ENCODE measurements at regions not wholly inside any gene's neighbourhood (a gene's known extent, or its start where the extent isn't known, plus 50 kb on each side); places are given as distances from the start of the nearest gene placed in this dataset.

DNA sequence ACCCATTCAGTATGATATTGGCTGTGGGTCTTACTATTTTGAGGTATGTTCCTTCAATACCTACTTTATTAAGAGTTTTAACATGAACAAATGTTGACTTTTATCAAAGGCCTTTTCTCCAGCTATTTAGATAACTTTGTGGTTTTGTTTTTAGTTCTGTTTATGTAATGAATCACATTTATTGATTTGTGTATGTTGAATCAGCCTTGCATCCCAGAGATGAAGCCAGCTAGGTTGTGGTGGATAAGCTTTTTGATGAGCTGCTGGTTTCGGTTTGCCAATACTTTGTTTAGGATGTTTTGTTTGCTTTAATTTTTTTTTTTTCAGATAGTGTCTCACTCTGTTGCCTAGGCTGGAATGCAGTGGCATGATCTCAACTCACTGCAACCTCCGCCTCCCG is 609.0 kb upstream of the COX7C start:
- H3K9me3 ChIP-seq (ENCODE audit: low read length): no peaks in the 10 kb centered on the region
- no peaks in the 10 kb centered on the region for H3K27me3 ChIP-seq (ENCODE audit: insufficient read depth, low read depth, low read length)
- no peak overlapping the region for H3K27ac ChIP-seq (ENCODE audit: low read length)
- H2AFZ ChIP-seq (ENCODE audit: low read depth, low read length): no peak overlapping the region
- H4K20me1 ChIP-seq (ENCODE audit: insufficient read depth): no peaks in the 10 kb centered on the region
- H3K9me2 ChIP-seq (ENCODE audit: insufficient read depth, low read length): no peaks in the 10 kb centered on the region
- H3K9ac ChIP-seq (ENCODE audit: low read length): no peak overlapping the region
- H3K36me3 ChIP-seq (ENCODE audit: insufficient read depth, low read length): no peaks in the 10 kb centered on the region
- H3K4me2 ChIP-seq (ENCODE audit: low read length): no peak overlapping the region
- TF ChIP-seq MXI1 (conservative IDR thresholded peaks at IDR 0.05; ENCODE audit: poor library complexity, severe bottlenecking): no peak
- TF ChIP-seq, protein P1, sequence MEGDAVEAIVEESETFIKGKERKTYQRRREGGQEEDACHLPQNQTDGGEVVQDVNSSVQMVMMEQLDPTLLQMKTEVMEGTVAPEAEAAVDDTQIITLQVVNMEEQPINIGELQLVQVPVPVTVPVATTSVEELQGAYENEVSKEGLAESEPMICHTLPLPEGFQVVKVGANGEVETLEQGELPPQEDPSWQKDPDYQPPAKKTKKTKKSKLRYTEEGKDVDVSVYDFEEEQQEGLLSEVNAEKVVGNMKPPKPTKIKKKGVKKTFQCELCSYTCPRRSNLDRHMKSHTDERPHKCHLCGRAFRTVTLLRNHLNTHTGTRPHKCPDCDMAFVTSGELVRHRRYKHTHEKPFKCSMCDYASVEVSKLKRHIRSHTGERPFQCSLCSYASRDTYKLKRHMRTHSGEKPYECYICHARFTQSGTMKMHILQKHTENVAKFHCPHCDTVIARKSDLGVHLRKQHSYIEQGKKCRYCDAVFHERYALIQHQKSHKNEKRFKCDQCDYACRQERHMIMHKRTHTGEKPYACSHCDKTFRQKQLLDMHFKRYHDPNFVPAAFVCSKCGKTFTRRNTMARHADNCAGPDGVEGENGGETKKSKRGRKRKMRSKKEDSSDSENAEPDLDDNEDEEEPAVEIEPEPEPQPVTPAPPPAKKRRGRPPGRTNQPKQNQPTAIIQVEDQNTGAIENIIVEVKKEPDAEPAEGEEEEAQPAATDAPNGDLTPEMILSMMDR (IDR thresholded peaks at IDR 0.05; ENCODE audit: poor library complexity, severe bottlenecking): no peak
- TF ChIP-seq TAF1 (IDR thresholded peaks at IDR 0.05; ENCODE audit: low read depth): no peak
- no peak for TF ChIP-seq SMC3 (conservative IDR thresholded peaks at IDR 0.05; ENCODE audit: poor library complexity)
- no peak for TF ChIP-seq EZH2 (IDR thresholded peaks at IDR 0.05; ENCODE audit: borderline replicate concordance, insufficient read depth, low read length, poor library complexity, severe bottlenecking)
- H3F3A ChIP-seq (ENCODE audit: insufficient read depth, low read length, poor library complexity, severe bottlenecking): no peaks in the 10 kb centered on the region
- no peaks in the 10 kb centered on the region for H3K79me2 ChIP-seq (replicated peaks; ENCODE audit: insufficient read depth, low read length)
- no peak overlapping the region for H3K4me3 ChIP-seq (ENCODE audit: low read length)

DNA sequence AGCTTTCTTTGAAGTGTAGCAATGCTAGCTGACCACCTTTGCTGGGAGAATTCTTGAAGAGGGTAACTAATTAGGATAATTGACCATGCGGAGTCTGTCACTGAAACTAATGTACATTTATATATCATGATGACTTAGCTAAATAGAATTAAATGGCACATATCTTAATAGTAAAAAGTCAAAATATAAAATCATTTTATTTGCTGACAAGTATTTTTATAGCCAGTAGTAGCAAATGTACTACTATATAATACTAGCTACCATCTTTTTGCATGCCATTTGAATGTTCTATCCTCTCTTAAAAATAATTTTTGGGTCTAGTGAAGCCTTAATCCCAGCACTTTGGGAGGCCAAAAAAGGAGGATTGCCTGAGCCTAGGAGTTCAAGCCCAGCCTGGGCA is 605.8 kb upstream of the COX7C start:
- Histone ChIP-seq H2AFZ (ENCODE audit: low read depth, low read length) (no peak overlapping the region), H3K9me3 (ENCODE audit: low read length) (no peaks in the 10 kb centered on the region), H3K27ac (ENCODE audit: low read length) (no peak overlapping the region), H3K36me3 (ENCODE audit: insufficient read depth, low read length) (no peaks in the 10 kb centered on the region), H3K4me2 (ENCODE audit: low read length) (no peak overlapping the region), H3K27me3 (ENCODE audit: insufficient read depth, low read depth, low read length) (no peaks in the 10 kb centered on the region), H3K79me2 (replicated peaks; ENCODE audit: insufficient read depth, low read length) (no peaks in the 10 kb centered on the region), H3F3A (ENCODE audit: insufficient read depth, low read length, poor library complexity, severe bottlenecking) (no peaks in the 10 kb centered on the region), H3K9me2 (ENCODE audit: insufficient read depth, low read length) (no peaks in the 10 kb centered on the region), H4K20me1 (ENCODE audit: insufficient read depth) (no peaks in the 10 kb centered on the region), H3K9ac (ENCODE audit: low read length) (no peak overlapping the region), H3K4me3 (ENCODE audit: low read length) (no peak overlapping the region)
- TF ChIP-seq MXI1 (conservative IDR thresholded peaks at IDR 0.05; ENCODE audit: poor library complexity, severe bottlenecking) (no peak), POLR2AphosphoS5 (IDR thresholded peaks at IDR 0.05) (no peak), RAD21 (conservative IDR thresholded peaks at IDR 0.05) (no peak), TAF1 (IDR thresholded peaks at IDR 0.05; ENCODE audit: low read depth) (no peak), SMC3 (conservative IDR thresholded peaks at IDR 0.05; ENCODE audit: poor library complexity) (no peak)

DNA sequence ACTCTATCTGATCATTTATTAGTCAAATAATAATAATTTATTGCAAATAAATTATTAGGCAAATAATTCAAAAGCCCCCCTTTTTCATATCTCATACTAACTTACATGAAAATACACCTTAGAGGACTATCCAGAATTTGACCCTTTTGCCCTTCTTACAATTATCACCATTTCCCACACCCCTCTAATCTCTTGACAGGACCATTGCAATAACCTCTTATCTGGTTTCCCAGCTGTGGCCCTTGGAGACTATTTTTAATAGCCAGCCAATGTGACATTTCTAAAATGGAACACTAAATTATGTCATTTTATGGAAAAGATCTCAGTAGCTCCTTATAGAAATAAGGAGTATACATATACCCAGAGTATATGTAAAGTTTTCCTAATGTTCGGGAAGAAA is 588.4 kb upstream of the COX7C start:
- H3K9me3 ChIP-seq (ENCODE audit: low read length): no peaks in the 10 kb centered on the region
- no peak overlapping the region for H3K4me2 ChIP-seq (ENCODE audit: low read length)
- H3K9ac ChIP-seq (ENCODE audit: low read length): no peak overlapping the region
- H3K27ac ChIP-seq (ENCODE audit: low read length): no peak overlapping the region
- H2AFZ ChIP-seq (ENCODE audit: low read depth, low read length): no peak overlapping the region
- H3K9me2 ChIP-seq (ENCODE audit: insufficient read depth, low read length): no peaks in the 10 kb centered on the region
- no peaks in the 10 kb centered on the region for H3F3A ChIP-seq (ENCODE audit: insufficient read depth, low read length, poor library complexity, severe bottlenecking)
- TF ChIP-seq EP300 (conservative IDR thresholded peaks at IDR 0.05; ENCODE audit: poor library complexity, severe bottlenecking) (no peak), MXI1 (conservative IDR thresholded peaks at IDR 0.05; ENCODE audit: poor library complexity, severe bottlenecking) (no peak), TAF1 (IDR thresholded peaks at IDR 0.05; ENCODE audit: low read depth) (no peak), RAD21 (conservative IDR thresholded peaks at IDR 0.05) (no peak), SMC3 (conservative IDR thresholded peaks at IDR 0.05; ENCODE audit: poor library complexity) (no peak), POLR2AphosphoS5 (IDR thresholded peaks at IDR 0.05) (no peak), EZH2 (IDR thresholded peaks at IDR 0.05; ENCODE audit: borderline replicate concordance, insufficient read depth, low read length, poor library complexity, severe bottlenecking) (no peak)
- TF ChIP-seq, protein P1 (IDR thresholded peaks at IDR 0.05; ENCODE audit: poor library complexity, severe bottlenecking): no peak
- TF ChIP-seq, protein P2, sequence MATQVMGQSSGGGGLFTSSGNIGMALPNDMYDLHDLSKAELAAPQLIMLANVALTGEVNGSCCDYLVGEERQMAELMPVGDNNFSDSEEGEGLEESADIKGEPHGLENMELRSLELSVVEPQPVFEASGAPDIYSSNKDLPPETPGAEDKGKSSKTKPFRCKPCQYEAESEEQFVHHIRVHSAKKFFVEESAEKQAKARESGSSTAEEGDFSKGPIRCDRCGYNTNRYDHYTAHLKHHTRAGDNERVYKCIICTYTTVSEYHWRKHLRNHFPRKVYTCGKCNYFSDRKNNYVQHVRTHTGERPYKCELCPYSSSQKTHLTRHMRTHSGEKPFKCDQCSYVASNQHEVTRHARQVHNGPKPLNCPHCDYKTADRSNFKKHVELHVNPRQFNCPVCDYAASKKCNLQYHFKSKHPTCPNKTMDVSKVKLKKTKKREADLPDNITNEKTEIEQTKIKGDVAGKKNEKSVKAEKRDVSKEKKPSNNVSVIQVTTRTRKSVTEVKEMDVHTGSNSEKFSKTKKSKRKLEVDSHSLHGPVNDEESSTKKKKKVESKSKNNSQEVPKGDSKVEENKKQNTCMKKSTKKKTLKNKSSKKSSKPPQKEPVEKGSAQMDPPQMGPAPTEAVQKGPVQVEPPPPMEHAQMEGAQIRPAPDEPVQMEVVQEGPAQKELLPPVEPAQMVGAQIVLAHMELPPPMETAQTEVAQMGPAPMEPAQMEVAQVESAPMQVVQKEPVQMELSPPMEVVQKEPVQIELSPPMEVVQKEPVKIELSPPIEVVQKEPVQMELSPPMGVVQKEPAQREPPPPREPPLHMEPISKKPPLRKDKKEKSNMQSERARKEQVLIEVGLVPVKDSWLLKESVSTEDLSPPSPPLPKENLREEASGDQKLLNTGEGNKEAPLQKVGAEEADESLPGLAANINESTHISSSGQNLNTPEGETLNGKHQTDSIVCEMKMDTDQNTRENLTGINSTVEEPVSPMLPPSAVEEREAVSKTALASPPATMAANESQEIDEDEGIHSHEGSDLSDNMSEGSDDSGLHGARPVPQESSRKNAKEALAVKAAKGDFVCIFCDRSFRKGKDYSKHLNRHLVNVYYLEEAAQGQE (IDR thresholded peaks at IDR 0.05; ENCODE audit: borderline replicate concordance): no peak
- H4K20me1 ChIP-seq (ENCODE audit: insufficient read depth): no peaks in the 10 kb centered on the region
- H3K79me2 ChIP-seq (replicated peaks; ENCODE audit: insufficient read depth, low read length): no peaks in the 10 kb centered on the region
- no peaks in the 10 kb centered on the region for H3K27me3 ChIP-seq (ENCODE audit: insufficient read depth, low read depth, low read length)
- no peaks in the 10 kb centered on the region for H3K36me3 ChIP-seq (ENCODE audit: insufficient read depth, low read length)
- no peak overlapping the region for H3K4me3 ChIP-seq (ENCODE audit: low read length)

All from neural cell (in vitro differentiated cells).